DND-41 (cell line): ENCODE measurements at regions not wholly inside any gene's neighbourhood (a gene's known extent, or its start where the extent isn't known, plus 50 kb on each side); places are given as distances from the start of the nearest gene placed in this dataset.

Experiments
- ATAC-seq: fragments of 200-7000 bp; cut with Tn5 transposase; 3 replicates; pipeline ENCODE4 v1.9.1; 2021; ENCODE audit warnings: low read depth; ENCODE audit not compliant: insufficient read depth
- DNase-seq: peaks from one replicate; pipeline ENCODE4 v3.0.0-alpha.2; 2020
- H2AFZ ChIP-seq: 2 replicates; pipeline ENCODE4 v1.6.0; 2012; ENCODE audit warnings: low read depth, low read length
- H3K27ac ChIP-seq: 2 replicates; pipeline ENCODE4 v1.5.1; 2012; ENCODE audit warnings: low read length, inconsistent platforms
- H3K27me3 ChIP-seq: fragments of 200-600 bp; sonication (generic); 2 replicates; pipeline ENCODE4 v1.6.0; 2012; ENCODE audit warnings: low read length, mild to moderate bottlenecking, inconsistent platforms; ENCODE audit not compliant: insufficient read depth, poor library complexity
- H3K36me3 ChIP-seq: 2 replicates; pipeline ENCODE4 v1.5.1; 2012; ENCODE audit warnings: low read length, inconsistent platforms; ENCODE audit not compliant: insufficient read depth
- H3K4me1 ChIP-seq: 2 replicates; pipeline ENCODE4 v1.5.1; 2012; ENCODE audit warnings: mild to moderate bottlenecking, low read length; ENCODE audit not compliant: insufficient read depth
- H3K4me2 ChIP-seq: 2 replicates; pipeline ENCODE4 v1.6.0; 2012; ENCODE audit warnings: mild to moderate bottlenecking, moderate library complexity, low read length, inconsistent platforms; ENCODE audit not compliant: insufficient read depth
- H3K4me3 ChIP-seq, 2 experiments: fragments of 200-600 bp in 1 of 2; shearing (Covaris generic) in 1 of 2; 2 replicates each; pipeline ENCODE4 v1.5.1; 2012 to 2016; ENCODE audit warnings: inconsistent platforms in 2 of 2, low read length in 2 of 2, mild to moderate bottlenecking in 2 of 2, low read depth in 1 of 2, moderate library complexity in 1 of 2
- H3K79me2 ChIP-seq: 2 replicates; pipeline ENCODE4 v1.6.0; 2012; ENCODE audit warnings: low read length, inconsistent platforms; ENCODE audit not compliant: insufficient read depth
- H3K9ac ChIP-seq: 2 replicates; pipeline ENCODE4 v1.6.0; 2012; ENCODE audit warnings: low read depth, mild to moderate bottlenecking, inconsistent platforms, low read length, moderate library complexity
- H3K9me3 ChIP-seq: 2 replicates; pipeline ENCODE4 v1.5.1; 2012; ENCODE audit warnings: low read length, moderate library complexity, mild to moderate bottlenecking, inconsistent platforms; ENCODE audit not compliant: insufficient read depth, severe bottlenecking
- H4K20me1 ChIP-seq: 2 replicates; pipeline ENCODE4 v1.6.0; 2012; ENCODE audit warnings: low read length; ENCODE audit not compliant: insufficient read depth
- CTCF ChIP-seq: IDR thresholded peaks from 2 replicates; pipeline ENCODE4 v1.5.1; 2012; ENCODE audit warnings: borderline replicate concordance, low read length, moderate library complexity, mild to moderate bottlenecking; ENCODE audit not compliant: poor library complexity, severe bottlenecking; ENCODE audit errors: extremely low read depth
- EZH2 ChIP-seq: IDR thresholded peaks from 3 replicates; pipeline ENCODE4 v1.6.1; 2012; ENCODE audit warnings: borderline replicate concordance, low read depth, mild to moderate bottlenecking, moderate library complexity, low read length, inconsistent platforms; ENCODE audit not compliant: severe bottlenecking

GRCh38 chr13:111431206-111431605, 110.8 kb downstream of the TEX29 start:
- H3K79me2 ChIP-seq = no peaks in the 10 kb centered on the region
- H3K4me1 ChIP-seq = no peaks in the 10 kb centered on the region
- H4K20me1 ChIP-seq = no peaks in the 10 kb centered on the region
- no peak overlapping the region for H3K27ac ChIP-seq
- H3K4me3 ChIP-seq = no peak overlapping the region
- H3K36me3 ChIP-seq = no peaks in the 10 kb centered on the region
- H3K27me3 ChIP-seq = peaks cover 19% of the 10 kb centered on the region
- no peak for DNase-seq
- TF ChIP-seq CTCF (no peak), EZH2 (no peak)
- no peaks in the 10 kb centered on the region for H3K9me3 ChIP-seq
- no peak overlapping the region for H3K4me2 ChIP-seq
- no peak overlapping the region for H2AFZ ChIP-seq
- no peak for ATAC-seq
- no peak overlapping the region for H3K9ac ChIP-seq

GRCh38 chr13:111434578-111435159, 114.2 kb downstream of the TEX29 start:
- Histone ChIP-seq H2AFZ (no peak overlapping the region), H3K27me3 (peaks cover 8% of the 10 kb centered on the region), H3K4me1 (no peaks in the 10 kb centered on the region), H3K4me2 (no peak overlapping the region), H3K9me3 (no peaks in the 10 kb centered on the region), H4K20me1 (no peaks in the 10 kb centered on the region), H3K79me2 (no peaks in the 10 kb centered on the region), H3K27ac (no peak overlapping the region), H3K36me3 (no peaks in the 10 kb centered on the region), H3K4me3 (no peak overlapping the region), H3K9ac (no peak overlapping the region)
- no peak for ATAC-seq
- no peak for DNase-seq
- TF ChIP-seq CTCF = no peak
- no peak for TF ChIP-seq EZH2

- Histone ChIP-seq H3K9me3 (no peaks in the 10 kb centered on the region), H3K4me3 (no peak overlapping the region), H3K4me2 (no peak overlapping the region), H3K36me3 (no peaks in the 10 kb centered on the region), H3K79me2 (no peaks in the 10 kb centered on the region), H3K9ac (no peak overlapping the region), H2AFZ (no peak overlapping the region), H3K27me3 (peaks cover 4% of the 10 kb centered on the region), H3K4me1 (no peaks in the 10 kb centered on the region), H3K27ac (no peak overlapping the region), H4K20me1 (no peaks in the 10 kb centered on the region)
- DNase-seq (no peak), ATAC-seq (no peak)
- TF ChIP-seq EZH2 = no peak
- no peak for TF ChIP-seq CTCF
These were observed 116.0 kb downstream of the TEX29 start for GRCh38 chr13:111436446-111436845.

GRCh38 chr13:111437417-111437816, 117.0 kb downstream of the TEX29 start:
- Histone ChIP-seq H3K36me3 (no peaks in the 10 kb centered on the region), H3K27ac (no peak overlapping the region), H3K79me2 (no peaks in the 10 kb centered on the region), H3K9me3 (no peaks in the 10 kb centered on the region), H3K27me3 (no peaks in the 10 kb centered on the region), H2AFZ (no peak overlapping the region), H3K4me1 (no peaks in the 10 kb centered on the region), H3K9ac (no peak overlapping the region), H3K4me2 (no peak overlapping the region), H4K20me1 (no peaks in the 10 kb centered on the region), H3K4me3 (no peak overlapping the region)
- DNase-seq = no peak
- TF ChIP-seq CTCF = no peak
- TF ChIP-seq EZH2 = no peak
- no peak for ATAC-seq
